ENCODE measurements at regions not wholly inside any gene's neighbourhood (a gene's known extent, or its start where the extent isn't known, plus 50 kb on each side); places are given as distances from the start of the nearest gene placed in this dataset.

DNA sequence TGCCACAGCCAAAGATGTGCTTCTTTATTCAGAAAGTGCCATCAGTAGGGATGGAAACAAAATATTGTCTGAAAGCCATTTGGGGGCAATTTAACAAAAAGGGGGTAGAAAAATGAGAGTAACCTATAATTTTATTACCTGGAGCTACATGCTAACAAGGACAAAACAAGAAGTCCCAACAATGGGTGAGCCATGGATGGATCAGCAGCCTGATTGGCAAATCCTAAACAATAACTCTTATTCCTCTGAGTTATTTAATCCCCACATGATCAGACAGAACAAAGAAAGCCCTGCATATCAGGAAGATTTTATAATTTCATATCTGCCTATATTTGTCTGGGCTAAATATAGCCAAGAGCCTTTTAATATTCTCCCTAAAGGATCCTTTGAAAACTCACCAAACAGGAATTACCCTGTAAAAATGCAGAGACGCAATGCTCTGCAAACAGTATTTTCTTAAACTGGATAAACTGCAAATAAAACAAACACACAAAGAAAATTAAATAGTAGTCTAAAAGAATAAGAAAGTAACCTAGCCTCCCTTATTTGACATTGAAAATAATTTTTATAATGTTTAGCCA, 483.4 kb downstream of the ZNF608 start:
- TF ChIP-seq, protein P1, sequence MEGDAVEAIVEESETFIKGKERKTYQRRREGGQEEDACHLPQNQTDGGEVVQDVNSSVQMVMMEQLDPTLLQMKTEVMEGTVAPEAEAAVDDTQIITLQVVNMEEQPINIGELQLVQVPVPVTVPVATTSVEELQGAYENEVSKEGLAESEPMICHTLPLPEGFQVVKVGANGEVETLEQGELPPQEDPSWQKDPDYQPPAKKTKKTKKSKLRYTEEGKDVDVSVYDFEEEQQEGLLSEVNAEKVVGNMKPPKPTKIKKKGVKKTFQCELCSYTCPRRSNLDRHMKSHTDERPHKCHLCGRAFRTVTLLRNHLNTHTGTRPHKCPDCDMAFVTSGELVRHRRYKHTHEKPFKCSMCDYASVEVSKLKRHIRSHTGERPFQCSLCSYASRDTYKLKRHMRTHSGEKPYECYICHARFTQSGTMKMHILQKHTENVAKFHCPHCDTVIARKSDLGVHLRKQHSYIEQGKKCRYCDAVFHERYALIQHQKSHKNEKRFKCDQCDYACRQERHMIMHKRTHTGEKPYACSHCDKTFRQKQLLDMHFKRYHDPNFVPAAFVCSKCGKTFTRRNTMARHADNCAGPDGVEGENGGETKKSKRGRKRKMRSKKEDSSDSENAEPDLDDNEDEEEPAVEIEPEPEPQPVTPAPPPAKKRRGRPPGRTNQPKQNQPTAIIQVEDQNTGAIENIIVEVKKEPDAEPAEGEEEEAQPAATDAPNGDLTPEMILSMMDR (conservative IDR thresholded peaks at IDR 0.05 in 1 of 2, IDR thresholded peaks at IDR 0.05 in 1 of 2; ENCODE audit: low read depth in 1 of 2, low read length in 2 of 2), result no peak
- TF ChIP-seq EZH2 (IDR thresholded peaks at IDR 0.05; ENCODE audit: low read length, missing control alignments), result no peak

All from fibroblast of lung (primary cell).